ENCODE measurements at regions not wholly inside any gene's neighbourhood (a gene's known extent, or its start where the extent isn't known, plus 50 kb on each side); places are given as distances from the start of the nearest gene placed in this dataset.

GRCh38 chr11:122509899-122510298 is 145.6 kb upstream of the UBASH3B start:
- H3K27ac Mint-ChIP-seq (ENCODE audit: unreplicated experiment) = no peak overlapping the region
- no peaks in the 10 kb centered on the region for H3K9me3 Mint-ChIP-seq (ENCODE audit: unreplicated experiment)
- no peak for DNase-seq (ENCODE audit: low spot score)
- peaks cover 3% of the 10 kb centered on the region for H3K4me1 Mint-ChIP-seq (ENCODE audit: unreplicated experiment)
- no peak overlapping the region for H3K4me3 Mint-ChIP-seq (ENCODE audit: unreplicated experiment)
- H3K27me3 Mint-ChIP-seq (ENCODE audit: unreplicated experiment) = no peaks in the 10 kb centered on the region
- no peaks in the 10 kb centered on the region for H3K36me3 Mint-ChIP-seq (ENCODE audit: low read depth, unreplicated experiment)
- TF ChIP-seq CTCF (IDR thresholded peaks at IDR 0.05; ENCODE audit: unreplicated experiment) = no peak

- no peak for TF ChIP-seq CTCF (IDR thresholded peaks at IDR 0.05; ENCODE audit: unreplicated experiment)
Measured at GRCh38 chr11:122509091-122509490, 146.4 kb upstream of the UBASH3B start.

GRCh38 chr11:122505304-122506006 is 150.1 kb upstream of the UBASH3B start:
- Mint-ChIP-seq H3K9me3 (ENCODE audit: unreplicated experiment) (no peaks in the 10 kb centered on the region), H3K27ac (ENCODE audit: unreplicated experiment) (no peak overlapping the region), H3K4me1 (ENCODE audit: unreplicated experiment) (peaks cover 4% of the 10 kb centered on the region), H3K4me3 (ENCODE audit: unreplicated experiment) (no peak overlapping the region), H3K36me3 (ENCODE audit: low read depth, unreplicated experiment) (no peaks in the 10 kb centered on the region), H3K27me3 (ENCODE audit: unreplicated experiment) (no peaks in the 10 kb centered on the region)
- peak; percentile 75 for TF ChIP-seq CTCF (IDR thresholded peaks at IDR 0.05; ENCODE audit: unreplicated experiment)
- DNase-seq (ENCODE audit: low spot score) = peak; percentile 84

More at GRCh38 chr11:122509091-122509490, 146.4 kb upstream of the UBASH3B start:
- Mint-ChIP-seq H3K36me3 (ENCODE audit: low read depth, unreplicated experiment) (no peaks in the 10 kb centered on the region), H3K4me3 (ENCODE audit: unreplicated experiment) (no peak overlapping the region), H3K27ac (ENCODE audit: unreplicated experiment) (no peak overlapping the region), H3K4me1 (ENCODE audit: unreplicated experiment) (peaks cover 4% of the 10 kb centered on the region), H3K9me3 (ENCODE audit: unreplicated experiment) (no peaks in the 10 kb centered on the region), H3K27me3 (ENCODE audit: unreplicated experiment) (no peaks in the 10 kb centered on the region)
- DNase-seq (ENCODE audit: low spot score) = no peak

GRCh38 chr11:122494221-122494620 is 161.3 kb upstream of the UBASH3B start:
- H3K9me3 Mint-ChIP-seq (ENCODE audit: unreplicated experiment) = no peaks in the 10 kb centered on the region
- H3K4me1 Mint-ChIP-seq (ENCODE audit: unreplicated experiment) = peaks cover 14% of the 10 kb centered on the region
- TF ChIP-seq CTCF (IDR thresholded peaks at IDR 0.05; ENCODE audit: unreplicated experiment) = no peak
- no peaks in the 10 kb centered on the region for H3K27me3 Mint-ChIP-seq (ENCODE audit: unreplicated experiment)
- DNase-seq (ENCODE audit: low spot score) = no peak
- no peak overlapping the region for H3K4me3 Mint-ChIP-seq (ENCODE audit: unreplicated experiment)
- no peak overlapping the region for H3K27ac Mint-ChIP-seq (ENCODE audit: unreplicated experiment)
- no peaks in the 10 kb centered on the region for H3K36me3 Mint-ChIP-seq (ENCODE audit: low read depth, unreplicated experiment)

GRCh38 chr11:122491509-122491908 is 164.0 kb upstream of the UBASH3B start:
- no peak for TF ChIP-seq CTCF (IDR thresholded peaks at IDR 0.05; ENCODE audit: unreplicated experiment)
- Mint-ChIP-seq H3K27me3 (ENCODE audit: unreplicated experiment) (no peaks in the 10 kb centered on the region), H3K9me3 (ENCODE audit: unreplicated experiment) (no peaks in the 10 kb centered on the region), H3K4me3 (ENCODE audit: unreplicated experiment) (no peak overlapping the region), H3K36me3 (ENCODE audit: low read depth, unreplicated experiment) (no peaks in the 10 kb centered on the region), H3K4me1 (ENCODE audit: unreplicated experiment) (peaks cover 14% of the 10 kb centered on the region), H3K27ac (ENCODE audit: unreplicated experiment) (peak overlapping the region; percentile 90)
- peak; percentile 24 for DNase-seq (ENCODE audit: low spot score)
